Epithelial cell of proximal tubule (primary cell): ENCODE measurements at regions not wholly inside any gene's neighbourhood (a gene's known extent, or its start where the extent isn't known, plus 50 kb on each side); places are given as distances from the start of the nearest gene placed in this dataset.

Experiments
- DNase-seq: peaks from one replicate; pipeline ENCODE4 v3.0.0-alpha.2; 2011; ENCODE audit warnings: low read depth
- H3K4me3 ChIP-seq: 2 replicates; pipeline ENCODE4 v1.5.1; 2011; ENCODE audit warnings: low read depth, mild to moderate bottlenecking, low read length
- CTCF ChIP-seq: conservative IDR thresholded peaks from 2 replicates; pipeline ENCODE4 v1.5.1; 2012; ENCODE audit warnings: low read depth, mild to moderate bottlenecking, low read length

DNA sequence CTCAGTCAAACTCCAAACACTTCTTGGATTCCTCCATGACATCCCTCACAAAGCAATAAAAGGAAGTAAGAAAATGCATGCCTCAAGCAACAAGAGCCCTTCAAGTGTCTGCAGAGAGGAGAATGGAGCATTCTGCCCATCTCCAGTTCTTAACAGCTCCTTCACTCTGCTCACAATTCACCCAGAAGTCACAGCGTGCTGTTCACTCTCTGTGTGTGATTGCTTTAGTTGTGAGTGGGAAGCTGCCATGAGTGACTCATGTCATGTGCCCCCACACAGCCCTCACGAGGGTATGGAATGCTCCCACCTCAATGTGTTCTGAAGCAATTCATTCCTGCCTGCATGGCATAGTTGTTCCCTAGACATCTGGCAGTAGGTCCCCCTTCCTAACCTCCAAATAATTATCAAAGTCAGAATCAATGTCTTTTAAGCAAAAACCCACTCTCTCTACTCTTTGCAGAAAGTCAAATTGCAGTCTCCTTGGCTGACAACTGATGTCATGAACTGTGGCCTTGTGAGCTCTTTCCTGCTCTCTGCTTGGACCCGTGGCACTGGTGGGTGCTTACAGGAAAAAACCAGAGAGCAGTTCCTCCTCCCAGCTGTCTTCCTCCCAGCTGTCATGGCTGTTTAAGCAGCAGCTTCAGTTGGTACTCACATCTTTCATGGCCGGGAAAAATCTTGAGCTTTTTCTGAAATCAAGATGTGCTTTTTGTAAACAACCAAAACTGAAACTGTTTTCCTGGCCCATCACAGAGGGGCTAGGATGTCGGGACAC is 112.1 kb upstream of the SPON1 start:
- DNase-seq: no peak
- no peak for TF ChIP-seq CTCF
- no peak overlapping the region for H3K4me3 ChIP-seq

DNA sequence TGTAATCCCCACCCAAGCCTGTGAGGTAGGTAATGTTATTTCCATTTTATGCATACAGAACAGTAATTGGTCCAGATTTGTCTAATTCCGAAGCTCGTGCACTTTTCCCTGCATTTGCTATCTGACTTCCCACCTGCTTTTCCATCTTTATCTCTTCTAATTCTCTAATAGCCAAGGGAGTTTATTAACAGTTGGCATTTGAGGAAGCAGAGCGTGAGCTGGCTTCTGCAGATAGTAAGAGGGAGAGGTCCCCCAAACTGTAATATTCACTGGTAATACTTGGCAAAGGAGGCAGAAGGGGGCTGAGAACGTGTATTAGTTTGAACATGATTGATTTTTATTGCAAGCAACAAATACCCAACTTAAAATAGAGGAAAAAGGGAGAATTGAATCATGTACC is 110.8 kb upstream of the SPON1 start:
- no peak for DNase-seq
- TF ChIP-seq CTCF: no peak
- no peak overlapping the region for H3K4me3 ChIP-seq

DNA sequence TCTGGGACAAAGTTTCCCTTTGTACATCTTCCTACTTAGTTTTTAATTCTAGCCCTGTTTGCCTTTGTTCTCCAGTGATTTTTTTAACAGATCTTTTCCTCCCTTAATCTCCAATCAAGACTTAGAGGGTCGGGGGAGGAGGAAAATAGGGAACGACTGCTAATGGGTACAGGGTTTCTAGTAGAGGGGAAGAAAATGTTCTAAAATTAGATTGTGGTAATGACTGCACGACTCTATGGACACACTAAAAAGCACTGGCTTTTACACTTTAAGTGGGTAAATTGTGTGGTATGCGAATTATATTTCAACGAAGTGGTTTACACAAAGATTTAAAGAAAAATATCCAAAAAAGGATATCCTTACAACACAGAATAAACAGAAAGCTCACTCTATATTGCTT is 110.0 kb upstream of the SPON1 start:
- H3K4me3 ChIP-seq: no peak overlapping the region
- no peak for DNase-seq
- TF ChIP-seq CTCF: no peak

DNA sequence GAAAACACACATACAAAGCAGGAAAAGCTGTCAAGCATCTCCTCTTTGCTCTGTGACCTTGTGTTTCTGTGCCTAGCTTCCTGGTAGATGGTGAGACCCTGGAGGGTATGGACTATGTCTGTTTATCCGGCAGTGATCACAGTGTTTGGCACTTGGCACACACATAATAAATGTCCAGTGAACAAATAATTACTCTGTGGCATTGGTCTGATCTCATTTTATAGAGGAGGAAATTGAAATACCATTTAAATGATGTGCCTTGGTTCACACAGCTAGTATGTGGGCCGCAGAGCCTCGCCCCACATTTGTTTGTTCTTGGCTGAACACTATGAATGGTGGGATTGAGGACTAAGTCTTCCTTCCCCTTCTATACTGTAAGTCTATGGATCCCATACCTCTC is 104.7 kb upstream of the SPON1 start:
- TF ChIP-seq CTCF: no peak
- DNase-seq: no peak
- no peak overlapping the region for H3K4me3 ChIP-seq

GRCh38 chr11:13859892-13860291 is 102.6 kb upstream of the SPON1 start:
- DNase-seq: no peak
- no peak for TF ChIP-seq CTCF
- H3K4me3 ChIP-seq: no peak overlapping the region

DNA sequence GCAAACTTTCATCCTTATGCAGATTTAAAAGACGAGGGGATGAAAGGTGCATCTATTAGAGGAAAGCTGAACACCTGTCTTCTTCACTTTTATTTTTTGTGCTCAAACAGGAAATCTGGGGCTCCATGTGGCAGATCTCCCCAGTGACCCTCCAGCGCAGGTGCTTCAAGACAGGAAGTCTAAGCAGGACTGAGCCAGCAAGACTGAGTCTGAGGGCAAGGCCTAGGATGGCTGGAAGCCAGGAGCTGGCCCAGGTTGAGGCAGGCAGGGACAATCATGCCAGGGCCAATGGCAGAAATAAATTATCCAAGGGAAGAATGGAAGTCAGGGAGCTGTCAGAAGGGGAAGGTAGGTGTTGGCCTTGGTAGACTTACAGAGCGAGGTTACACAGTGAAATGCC is 101.1 kb upstream of the SPON1 start:
- no peak for DNase-seq
- H3K4me3 ChIP-seq: no peak overlapping the region
- TF ChIP-seq CTCF: no peak

DNA sequence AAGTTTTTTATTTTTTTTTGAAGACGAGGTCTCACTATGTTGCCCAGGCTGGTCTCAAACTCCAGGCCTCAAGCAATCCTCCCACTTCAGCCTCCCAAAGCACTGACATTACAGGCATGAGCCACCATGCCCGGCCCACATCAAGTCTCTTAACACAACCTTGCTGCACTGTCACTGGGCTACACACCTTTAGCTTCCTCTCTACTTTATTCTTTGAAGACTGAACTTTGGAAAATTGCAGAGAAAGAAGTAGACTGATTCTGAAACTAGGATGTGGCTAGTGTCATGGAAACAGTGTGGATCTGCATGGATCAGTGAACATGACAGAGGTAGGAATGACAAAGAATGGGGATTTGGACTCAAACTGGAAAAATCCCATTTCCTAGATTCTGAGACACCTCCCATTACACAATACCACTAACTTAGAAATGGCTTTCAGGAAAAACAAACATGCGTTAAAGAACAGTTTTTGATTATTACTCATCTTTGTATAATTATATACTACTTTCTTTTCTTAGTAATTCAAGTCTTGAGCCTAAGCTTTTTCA is 99.6 kb upstream of the SPON1 start:
- no peak for DNase-seq
- no peak for TF ChIP-seq CTCF
- H3K4me3 ChIP-seq: no peak overlapping the region
